Cardiac fibroblast (primary cell): ENCODE measurements at regions not wholly inside any gene's neighbourhood (a gene's known extent, or its start where the extent isn't known, plus 50 kb on each side); places are given as distances from the start of the nearest gene placed in this dataset.

Experiments
- DNase-seq, 2 donors: peaks; one replicate each; pipeline versions ENCODE4 v3.0.0 to v3.0.0-alpha.2; 2010; ENCODE audit warnings: low read depth in 2 of 2
- H3K4me3 ChIP-seq, 2 donors: replicated peaks in 1 of 2; 1 replicate in 1 of 2; 2 replicates in 1 of 2; pipeline ENCODE4 v1.5.1; 2011; ENCODE audit warnings: low read depth in 2 of 2, low read length in 2 of 2, mild to moderate bottlenecking in 2 of 2, moderate library complexity in 1 of 2
- TF ChIP-seq, protein P1 (sequence below): IDR thresholded peaks from one replicate; pipeline ENCODE4 v1.5.1; 2011; ENCODE audit warnings: low read depth, mild to moderate bottlenecking, low read length, inconsistent platforms

DNA sequence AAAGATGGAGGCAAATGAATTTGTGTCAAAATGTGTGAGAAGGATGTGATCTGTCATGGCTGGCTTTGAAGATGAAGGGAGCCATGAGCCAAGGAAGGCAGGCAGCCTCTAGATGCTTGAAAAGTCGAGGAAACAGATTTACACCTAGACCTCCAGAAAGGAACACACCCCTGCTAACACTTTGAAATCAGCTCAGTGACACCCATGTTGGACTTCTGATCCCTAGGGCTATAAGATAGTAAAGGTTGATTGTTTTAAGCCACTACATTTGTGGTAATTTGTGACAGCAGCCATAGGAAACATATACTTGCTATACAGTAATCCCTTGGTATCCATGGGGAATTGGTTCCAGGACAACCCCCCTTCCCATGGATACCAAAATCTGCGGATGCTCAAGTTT lies 80.5 kb upstream of the DYRK2 start:
- H3K4me3 ChIP-seq, result no peak overlapping the region
- no peak for DNase-seq
- TF ChIP-seq, protein P1, sequence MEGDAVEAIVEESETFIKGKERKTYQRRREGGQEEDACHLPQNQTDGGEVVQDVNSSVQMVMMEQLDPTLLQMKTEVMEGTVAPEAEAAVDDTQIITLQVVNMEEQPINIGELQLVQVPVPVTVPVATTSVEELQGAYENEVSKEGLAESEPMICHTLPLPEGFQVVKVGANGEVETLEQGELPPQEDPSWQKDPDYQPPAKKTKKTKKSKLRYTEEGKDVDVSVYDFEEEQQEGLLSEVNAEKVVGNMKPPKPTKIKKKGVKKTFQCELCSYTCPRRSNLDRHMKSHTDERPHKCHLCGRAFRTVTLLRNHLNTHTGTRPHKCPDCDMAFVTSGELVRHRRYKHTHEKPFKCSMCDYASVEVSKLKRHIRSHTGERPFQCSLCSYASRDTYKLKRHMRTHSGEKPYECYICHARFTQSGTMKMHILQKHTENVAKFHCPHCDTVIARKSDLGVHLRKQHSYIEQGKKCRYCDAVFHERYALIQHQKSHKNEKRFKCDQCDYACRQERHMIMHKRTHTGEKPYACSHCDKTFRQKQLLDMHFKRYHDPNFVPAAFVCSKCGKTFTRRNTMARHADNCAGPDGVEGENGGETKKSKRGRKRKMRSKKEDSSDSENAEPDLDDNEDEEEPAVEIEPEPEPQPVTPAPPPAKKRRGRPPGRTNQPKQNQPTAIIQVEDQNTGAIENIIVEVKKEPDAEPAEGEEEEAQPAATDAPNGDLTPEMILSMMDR, result no peak

DNA sequence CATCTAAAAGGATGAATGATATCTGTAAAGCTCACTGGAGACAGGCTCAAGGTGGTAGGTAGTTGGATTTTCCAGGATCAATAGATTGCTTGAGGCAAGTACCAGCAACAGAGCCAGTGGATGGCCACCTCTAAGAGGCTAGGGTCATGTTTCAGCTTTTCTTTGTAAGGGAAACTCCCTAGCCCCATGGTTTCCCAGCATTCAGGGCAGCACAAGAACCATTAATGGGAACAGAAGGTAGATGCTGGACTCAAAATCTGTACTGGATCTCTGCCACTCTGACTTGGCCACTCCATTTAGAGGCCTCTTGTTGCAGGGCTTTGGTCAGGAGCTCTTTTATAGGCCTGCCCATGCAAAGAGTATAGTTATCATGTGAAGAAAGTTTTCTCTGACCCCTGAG lies 76.1 kb upstream of the DYRK2 start:
- TF ChIP-seq, protein P1, result no peak
- no peak for DNase-seq
- H3K4me3 ChIP-seq, result no peak overlapping the region

DNA sequence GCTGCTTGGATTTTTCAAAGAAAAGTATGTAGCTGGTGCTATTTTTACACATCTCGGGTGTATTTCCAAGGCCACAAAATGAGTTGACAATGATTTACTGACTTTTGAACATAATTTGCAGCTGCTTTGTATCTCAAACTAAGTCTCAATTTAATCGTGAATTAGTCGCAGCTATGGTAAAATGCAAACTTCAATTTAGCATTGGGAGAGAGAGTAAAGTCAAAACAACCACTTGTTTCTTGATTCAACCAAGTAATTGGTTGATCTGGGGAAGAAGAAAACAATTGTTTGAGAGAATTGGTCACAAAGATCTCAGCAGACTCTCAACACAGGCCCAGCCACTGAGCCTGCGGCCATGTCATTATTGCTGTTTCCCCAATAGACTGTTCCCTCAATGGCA lies 75.0 kb upstream of the DYRK2 start:
- DNase-seq, result no peak
- no peak overlapping the region for H3K4me3 ChIP-seq
- TF ChIP-seq, protein P1, result no peak

DNA sequence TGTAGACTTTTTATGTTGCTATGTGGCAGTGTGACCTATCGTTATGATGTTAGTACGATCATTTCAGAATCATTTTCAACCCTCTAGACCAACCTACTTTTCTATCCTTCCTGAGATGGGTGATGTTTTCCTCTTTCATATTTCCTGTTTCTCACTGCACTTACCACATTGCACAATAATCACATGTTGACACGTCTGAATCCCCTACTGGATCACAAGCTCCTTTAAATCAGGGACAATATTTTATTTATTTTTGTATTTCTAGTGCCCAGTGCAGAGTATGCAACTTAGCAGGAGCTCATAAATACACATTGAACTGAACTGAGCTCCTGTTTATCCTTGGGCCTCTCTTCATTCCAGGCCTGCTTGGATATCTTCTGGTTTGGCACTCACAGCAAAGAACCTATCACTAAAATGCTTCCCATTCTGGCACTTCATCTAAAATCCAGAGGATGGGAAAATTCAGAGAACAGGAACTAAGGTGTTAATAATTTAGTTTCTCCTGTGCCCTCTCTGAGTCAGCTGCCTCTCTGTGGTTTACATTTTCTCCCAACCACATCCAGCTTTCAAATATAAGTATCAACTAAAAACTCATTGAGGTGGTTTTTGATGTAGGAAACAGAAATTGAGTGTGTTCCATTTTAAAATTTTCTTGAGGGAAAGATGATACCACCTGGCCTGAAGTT lies 69.4 kb upstream of the DYRK2 start:
- H3K4me3 ChIP-seq, result no peak overlapping the region
- TF ChIP-seq, protein P1, result no peak
- DNase-seq, result no peak

DNA sequence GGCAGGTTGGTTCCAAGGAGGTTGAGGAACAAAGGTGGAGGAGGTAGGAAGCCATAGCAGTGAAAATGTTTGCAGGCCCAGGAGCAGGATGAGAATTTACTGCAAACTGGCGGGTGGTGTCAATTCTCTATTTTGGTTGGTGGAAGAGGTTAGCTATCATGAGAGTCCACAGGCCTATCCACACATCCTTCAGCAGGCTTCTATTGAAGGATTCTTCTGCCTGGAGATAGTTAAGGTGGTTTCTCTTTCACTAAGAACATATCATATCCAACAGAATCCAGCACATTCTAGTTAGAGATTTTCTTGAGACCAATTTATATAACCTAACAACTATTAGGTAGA lies 68.9 kb upstream of the DYRK2 start:
- no peak for DNase-seq
- TF ChIP-seq, protein P1, result no peak
- H3K4me3 ChIP-seq, result no peak overlapping the region

DNA sequence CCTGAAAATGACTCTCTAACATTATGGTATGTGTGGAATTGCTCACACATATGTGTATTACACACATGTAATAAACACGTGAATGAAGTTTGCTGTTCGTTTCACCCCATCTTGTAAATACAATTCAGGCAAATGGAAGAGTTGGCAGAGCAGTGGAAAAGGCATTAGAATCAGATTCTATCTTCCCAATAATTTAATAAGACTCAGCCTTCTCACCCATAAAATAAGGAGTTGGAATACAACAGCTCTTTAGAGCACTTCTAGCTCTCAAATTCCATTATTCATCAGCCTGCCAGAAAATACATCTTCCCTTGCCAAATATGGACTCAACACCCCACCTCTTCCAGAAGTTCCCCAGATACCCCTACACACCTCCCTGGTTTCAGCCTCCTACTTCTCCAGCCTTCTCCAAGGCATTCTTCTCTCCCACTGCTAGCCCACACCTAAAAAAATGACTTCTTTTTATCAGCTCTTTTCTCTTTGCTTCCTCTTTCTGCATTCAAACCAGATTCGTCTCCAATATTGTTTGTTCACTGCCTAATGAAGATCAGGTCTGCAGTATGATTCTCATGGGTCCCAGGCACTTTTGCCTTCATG lies 66.2 kb upstream of the DYRK2 start:
- no peak overlapping the region for H3K4me3 ChIP-seq
- TF ChIP-seq, protein P1, result no peak
- no peak for DNase-seq

DNA sequence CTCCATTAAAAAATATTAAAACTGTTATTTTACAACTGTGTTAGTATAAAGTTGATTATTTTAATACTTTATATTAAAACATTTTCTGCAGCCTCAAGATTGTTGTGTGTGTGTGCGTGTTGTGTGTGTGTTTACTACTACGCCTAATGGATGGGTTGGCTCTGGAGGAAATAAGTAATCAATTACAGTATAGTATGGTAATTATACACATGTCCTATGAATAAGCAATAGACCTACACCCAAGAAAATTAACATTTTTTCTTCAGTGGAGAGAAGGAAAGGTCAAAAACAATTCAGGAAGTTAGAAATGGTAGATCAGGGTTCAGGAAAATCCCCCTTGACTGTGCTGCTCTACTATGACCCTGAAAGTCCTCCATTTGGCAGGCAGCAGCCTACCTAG lies 65.7 kb upstream of the DYRK2 start:
- TF ChIP-seq, protein P1, result no peak
- H3K4me3 ChIP-seq, result no peak overlapping the region
- DNase-seq, result no peak
